OCI-LY7 (cell line): ENCODE measurements at regions not wholly inside any gene's neighbourhood (a gene's known extent, or its start where the extent isn't known, plus 50 kb on each side); places are given as distances from the start of the nearest gene placed in this dataset.

Source experiments
- BruUV-seq: library from RNA; stranded (reverse); fragments of 400-500 nt; replicated peaks from 2 replicates; lab custom pipeline; 2021; lab: Mats Ljungman, UMichigan
- CTCF ChIA-PET: fragments of 300-600 bp; sonication (Branson Sonifier 250); formaldehyde crosslinking; loops from one replicate; lab custom pipeline; 2022; ENCODE audit warnings: antibody characterized with exemption; ENCODE audit not compliant: unreplicated experiment; lab: Charles Lee
- POLR2A ChIA-PET: fragments of 300-600 bp; sonication (Branson Sonifier 250); formaldehyde crosslinking; loops from one replicate; lab custom pipeline; 2022; ENCODE audit warnings: antibody characterized with exemption; lab: Charles Lee
- DNase-seq: peaks from one replicate; pipeline ENCODE4 v3.0.0-alpha.2; 2015; ENCODE audit warnings: low spot score
- H2AFZ ChIP-seq: fragments of 200-600 bp; sonication (generic), shearing (Covaris generic); 2 replicates; pipeline ENCODE4 v1.6.1; 2014; ENCODE audit warnings: mild to moderate bottlenecking, antibody characterized with exemption, low read length, moderate library complexity
- H3K27ac ChIP-seq: fragments of 200-600 bp; sonication (generic); 2 replicates; pipeline ENCODE4 v1.5.1; 2014; ENCODE audit warnings: mixed run types, low read depth, mild to moderate bottlenecking, moderate library complexity, low read length, inconsistent platforms; ENCODE audit not compliant: poor library complexity, severe bottlenecking
- H3K36me3 ChIP-seq: fragments of 200-600 bp; sonication (generic); 2 replicates; pipeline ENCODE4 v1.6.1; 2014; ENCODE audit warnings: mild to moderate bottlenecking, antibody characterized with exemption, low read length, moderate library complexity, mixed read lengths; ENCODE audit not compliant: insufficient read depth
- H3K4me1 ChIP-seq: fragments of 200-600 bp; sonication (generic); 2 replicates; pipeline ENCODE4 v1.5.1; 2014; ENCODE audit warnings: mild to moderate bottlenecking, low read length; ENCODE audit not compliant: insufficient read depth, poor library complexity, severe bottlenecking
- H3K4me2 ChIP-seq: fragments of 200-600 bp; sonication (generic); 2 replicates; pipeline ENCODE4 v1.6.1; 2014; ENCODE audit warnings: mild to moderate bottlenecking, low read length
- H3K4me3 ChIP-seq: fragments of 200-600 bp; sonication (generic); 2 replicates; pipeline ENCODE4 v1.5.1; 2014; ENCODE audit warnings: mild to moderate bottlenecking, low read depth, low read length; ENCODE audit not compliant: poor library complexity, severe bottlenecking
- H3K79me2 ChIP-seq: fragments of 200-600 bp; sonication (generic); 2 replicates; pipeline ENCODE4 v1.6.1; 2016; ENCODE audit warnings: low read depth, mild to moderate bottlenecking, low read length, moderate library complexity, mixed read lengths; ENCODE audit not compliant: insufficient read depth
- H3K9me2 ChIP-seq: fragments of 200-600 bp; sonication (generic); 2 replicates; pipeline ENCODE4 v1.6.1; 2016; ENCODE audit warnings: mild to moderate bottlenecking, low read length, mixed read lengths; ENCODE audit not compliant: insufficient read depth
- H3K9me3 ChIP-seq: fragments of 200-600 bp; sonication (generic); 2 replicates; pipeline ENCODE4 v1.6.1; 2014; ENCODE audit warnings: mild to moderate bottlenecking, mixed run types, low read length, mixed read lengths
- H4K20me1 ChIP-seq: fragments of 200-600 bp; sonication (generic); 2 replicates; pipeline ENCODE4 v1.6.1; 2014; ENCODE audit warnings: mild to moderate bottlenecking, antibody characterized with exemption, low read length, moderate library complexity, mixed read lengths; ENCODE audit not compliant: insufficient read depth
- EZH2phosphoT487 ChIP-seq: fragments of 200-600 bp; sonication (generic); IDR thresholded peaks from 2 replicates; pipeline ENCODE4 v1.6.1; 2018; ENCODE audit warnings: low read depth, borderline replicate concordance, mild to moderate bottlenecking, mixed run types, antibody characterized with exemption, low read length, moderate library complexity, mixed read lengths
- intact Hi-C: fragments of 100-400 bp; cut with micrococcal nuclease; formaldehyde crosslinking; loops from one replicate; pipeline ENCODE4 v1.10.0; 2022; ENCODE audit not compliant: unreplicated experiment
- TF ChIP-seq, protein P1 (sequence below): fragments of 200-600 bp; sonication (generic); conservative IDR thresholded peaks from 2 replicates; pipeline ENCODE4 v1.5.1; 2014; ENCODE audit warnings: mild to moderate bottlenecking, antibody characterized with exemption, low read length, moderate library complexity, mixed read lengths

DNA sequence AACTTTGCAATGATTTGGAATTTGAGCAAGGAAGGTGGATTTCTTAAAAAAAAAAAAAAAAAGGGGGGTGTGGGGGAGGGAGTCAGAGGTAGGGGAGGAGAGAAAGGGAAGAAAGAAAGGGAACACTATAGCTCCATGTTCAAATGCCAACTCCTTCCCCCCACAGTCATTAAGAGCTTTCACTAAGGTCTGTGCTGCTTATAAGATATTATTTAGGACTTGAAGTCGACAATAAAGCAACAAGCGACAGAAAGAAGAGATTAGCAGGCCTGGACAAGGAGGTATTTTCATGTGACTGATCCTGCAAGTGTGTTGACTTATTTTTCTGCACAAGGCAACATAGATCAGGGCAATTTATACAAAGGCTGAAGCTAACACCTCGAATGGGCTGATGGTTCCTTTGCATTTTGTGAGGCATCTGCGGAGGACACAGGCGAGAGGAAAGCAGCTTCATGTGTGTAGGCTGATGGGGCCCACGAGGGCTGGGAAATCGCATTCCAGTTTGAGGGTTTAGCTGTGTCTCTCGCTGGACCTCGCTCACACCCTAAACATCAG, 382.0 kb downstream of the SOX11 start:
- no peak overlapping the region for H3K27ac ChIP-seq
- ChIA-PET POLR2A (interaction anchor here (0.9 kb wide), 1 partner anchor 560 kb away, joined by 3 read pairs; no protein-coding TSS in a partner anchor), CTCF (no interaction called here)
- H3K4me1 ChIP-seq, result no peaks in the 10 kb centered on the region
- intact Hi-C loops, result no loop called here
- no peaks in the 10 kb centered on the region for H3K36me3 ChIP-seq
- no peak for DNase-seq
- H4K20me1 ChIP-seq, result no peaks in the 10 kb centered on the region
- no TSS peak for BruUV-seq
- TF ChIP-seq EZH2phosphoT487, result no peak
- TF ChIP-seq, protein P1, sequence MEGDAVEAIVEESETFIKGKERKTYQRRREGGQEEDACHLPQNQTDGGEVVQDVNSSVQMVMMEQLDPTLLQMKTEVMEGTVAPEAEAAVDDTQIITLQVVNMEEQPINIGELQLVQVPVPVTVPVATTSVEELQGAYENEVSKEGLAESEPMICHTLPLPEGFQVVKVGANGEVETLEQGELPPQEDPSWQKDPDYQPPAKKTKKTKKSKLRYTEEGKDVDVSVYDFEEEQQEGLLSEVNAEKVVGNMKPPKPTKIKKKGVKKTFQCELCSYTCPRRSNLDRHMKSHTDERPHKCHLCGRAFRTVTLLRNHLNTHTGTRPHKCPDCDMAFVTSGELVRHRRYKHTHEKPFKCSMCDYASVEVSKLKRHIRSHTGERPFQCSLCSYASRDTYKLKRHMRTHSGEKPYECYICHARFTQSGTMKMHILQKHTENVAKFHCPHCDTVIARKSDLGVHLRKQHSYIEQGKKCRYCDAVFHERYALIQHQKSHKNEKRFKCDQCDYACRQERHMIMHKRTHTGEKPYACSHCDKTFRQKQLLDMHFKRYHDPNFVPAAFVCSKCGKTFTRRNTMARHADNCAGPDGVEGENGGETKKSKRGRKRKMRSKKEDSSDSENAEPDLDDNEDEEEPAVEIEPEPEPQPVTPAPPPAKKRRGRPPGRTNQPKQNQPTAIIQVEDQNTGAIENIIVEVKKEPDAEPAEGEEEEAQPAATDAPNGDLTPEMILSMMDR, result no peak
- H3K9me3 ChIP-seq, result no peaks in the 10 kb centered on the region
- H3K9me2 ChIP-seq, result no peaks in the 10 kb centered on the region
- no peaks in the 10 kb centered on the region for H3K79me2 ChIP-seq
- no peak overlapping the region for H3K4me3 ChIP-seq
- no peak overlapping the region for H2AFZ ChIP-seq
- H3K4me2 ChIP-seq, result no peak overlapping the region

DNA sequence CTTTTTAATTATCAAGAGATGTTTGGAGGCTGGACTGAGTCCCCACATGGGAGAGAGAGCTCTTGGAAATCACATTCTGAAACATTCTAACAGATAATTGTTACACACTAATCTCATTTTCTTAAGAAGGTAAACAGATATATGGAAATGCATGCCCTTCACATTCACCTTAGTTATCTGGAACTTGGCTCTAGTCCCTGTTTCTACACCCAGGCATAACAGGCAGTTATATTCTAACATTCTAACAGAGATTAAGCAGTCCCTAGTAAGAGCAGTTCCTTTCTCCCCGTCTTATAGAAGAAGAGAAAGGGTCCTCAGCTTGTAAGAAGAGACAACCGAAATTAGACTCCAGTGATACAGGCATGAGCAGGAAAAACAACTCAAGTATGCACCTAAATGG, 385.4 kb downstream of the SOX11 start:
- Histone ChIP-seq H3K27ac (no peak overlapping the region), H3K36me3 (no peaks in the 10 kb centered on the region), H3K9me2 (no peaks in the 10 kb centered on the region), H3K4me3 (no peak overlapping the region), H4K20me1 (no peaks in the 10 kb centered on the region), H3K4me1 (no peaks in the 10 kb centered on the region), H2AFZ (peak overlapping the region; percentile 63), H3K4me2 (no peak overlapping the region), H3K9me3 (no peaks in the 10 kb centered on the region), H3K79me2 (no peaks in the 10 kb centered on the region)
- POLR2A ChIA-PET, result interaction anchor here (0.6 kb wide), 1 partner anchor 313 kb away, joined by 3 read pairs; no protein-coding TSS in a partner anchor
- TF ChIP-seq, protein P1, result no peak
- no peak for TF ChIP-seq EZH2phosphoT487
- no TSS peak for BruUV-seq
- intact Hi-C loops, result no loop called here
- CTCF ChIA-PET, result no interaction called here
- DNase-seq, result no peak

DNA sequence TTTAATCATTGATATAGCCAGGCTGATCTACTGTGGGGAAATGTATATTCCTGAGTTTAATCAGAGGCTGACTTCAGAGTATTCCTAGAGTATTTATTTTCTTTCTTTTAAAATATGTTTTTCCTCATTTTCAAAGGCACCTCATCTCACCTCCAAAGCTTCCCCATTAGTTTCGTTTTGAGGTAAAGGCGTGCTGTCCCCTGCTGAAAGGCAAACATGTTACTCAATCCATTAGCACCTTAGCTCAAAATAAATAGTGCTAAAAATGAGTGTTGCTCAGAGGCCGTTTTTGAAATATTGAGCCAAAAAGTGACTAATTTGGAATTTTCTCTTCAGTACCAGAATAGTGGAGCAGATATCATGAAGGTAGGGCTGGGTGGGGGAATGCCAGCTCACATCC, 386.2 kb downstream of the SOX11 start:
- POLR2A ChIA-PET, result no interaction called here
- no peak overlapping the region for H3K27ac ChIP-seq
- no peaks in the 10 kb centered on the region for H3K9me2 ChIP-seq
- H4K20me1 ChIP-seq, result no peaks in the 10 kb centered on the region
- no peaks in the 10 kb centered on the region for H3K36me3 ChIP-seq
- no peaks in the 10 kb centered on the region for H3K9me3 ChIP-seq
- no peak overlapping the region for H3K4me2 ChIP-seq
- peak overlapping the region; percentile 63; the same call in 1 of the 2 replicates for H2AFZ ChIP-seq
- intact Hi-C loops, result no loop called here
- no peak for DNase-seq
- H3K79me2 ChIP-seq, result no peaks in the 10 kb centered on the region
- BruUV-seq, result no TSS peak
- CTCF ChIA-PET, result no interaction called here
- no peaks in the 10 kb centered on the region for H3K4me1 ChIP-seq
- no peak overlapping the region for H3K4me3 ChIP-seq
- TF ChIP-seq EZH2phosphoT487, result no peak
- TF ChIP-seq, protein P1, result no peak
